Fibroblast of skin of right biceps (primary cell): ENCODE measurements at regions not wholly inside any gene's neighbourhood (a gene's known extent, or its start where the extent isn't known, plus 50 kb on each side); places are given as distances from the start of the nearest gene placed in this dataset.
"Not testable (repeated sequence)": the region's sequence is repeated elsewhere in the genome, so short reads cannot be mapped to it uniquely, and the experiment has no call there.

Experiments
- DNase-seq: peaks from one replicate; pipeline ENCODE4 v3.0.0-alpha.2; 2013

- DNase-seq = no peak
Observed at GRCh38 chr1:98184856-98185255, 264.0 kb upstream of the DPYD start.

DNA sequence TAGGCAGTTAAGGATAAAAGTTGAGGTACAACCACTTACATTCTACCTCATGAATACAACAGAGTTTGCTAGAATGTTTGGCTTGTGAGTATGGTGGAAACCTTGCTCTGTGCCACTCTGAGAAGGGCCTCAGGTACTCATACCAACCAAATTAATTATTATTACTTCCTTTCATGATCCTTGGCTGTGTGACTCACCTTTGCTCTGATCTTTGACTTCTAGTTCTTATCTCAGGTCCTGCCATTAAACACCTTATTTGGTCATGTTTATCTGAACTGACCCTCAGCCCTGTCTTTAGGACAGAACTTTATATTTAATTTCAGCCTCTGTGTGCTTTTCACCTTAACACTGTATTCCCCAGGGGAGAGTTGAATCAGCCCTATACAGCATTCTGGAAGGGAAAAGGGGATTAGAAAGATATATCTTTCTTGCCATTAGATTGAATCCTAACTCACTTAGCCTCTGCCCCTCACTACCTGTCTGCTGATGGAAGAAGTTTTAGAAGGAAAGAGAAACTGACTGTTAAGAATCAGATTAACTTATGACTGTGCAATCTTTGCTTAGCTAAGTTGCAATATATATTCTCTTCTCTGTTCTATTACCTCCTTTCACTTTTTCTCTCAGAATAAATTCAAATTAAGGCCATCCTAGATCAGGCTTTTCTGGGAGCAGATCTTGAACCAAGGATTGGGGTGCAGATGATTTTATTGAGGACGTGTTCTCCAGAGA is 260.4 kb upstream of the DPYD start:
- DNase-seq = no peak

GRCh38 chr1:98179151-98179773 is 258.4 kb upstream of the DPYD start:
- DNase-seq = no peak

GRCh38 chr1:98177751-98178150 is 256.9 kb upstream of the DPYD start:
- DNase-seq = peak; percentile 53

GRCh38 chr1:98176936-98177335 is 256.1 kb upstream of the DPYD start:
- DNase-seq = no peak

DNA sequence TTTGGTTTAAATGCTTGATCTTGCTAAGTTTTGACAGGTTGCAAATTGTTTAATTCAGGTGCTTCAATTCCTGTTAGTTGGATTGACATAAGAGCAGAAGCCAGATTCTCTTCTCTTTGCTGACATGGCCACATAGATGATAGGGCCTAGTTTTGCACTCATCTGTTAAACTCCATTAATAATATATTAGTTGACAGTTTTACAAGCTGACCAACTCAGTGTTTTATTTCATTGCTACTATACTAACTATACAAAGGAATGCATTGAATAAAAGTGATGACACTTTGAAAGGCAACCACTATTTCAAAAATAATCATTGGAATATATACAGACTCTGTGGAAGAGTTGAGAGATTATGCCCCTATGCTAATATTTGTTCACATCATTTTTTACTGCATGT is 255.6 kb upstream of the DPYD start:
- no peak for DNase-seq

DNA sequence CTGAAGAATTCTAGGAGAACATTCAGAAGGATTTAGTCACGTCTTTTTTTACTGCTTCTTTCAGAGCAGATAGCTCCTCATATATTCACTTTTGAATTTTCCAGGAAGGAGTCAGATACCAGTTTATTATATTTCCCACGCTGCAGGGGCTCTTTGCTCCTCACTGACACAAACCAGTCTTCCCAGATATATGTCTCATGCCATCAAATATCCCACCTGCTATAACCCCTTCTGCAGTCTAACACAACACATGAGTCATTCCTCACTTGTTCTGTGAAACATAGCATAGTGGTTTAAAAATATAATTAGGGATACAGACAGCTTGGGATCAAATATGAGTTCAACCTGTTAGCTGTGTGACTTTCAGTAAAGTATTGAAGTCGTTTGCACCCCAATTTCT is 251.7 kb upstream of the DPYD start:
- peak; percentile 12 for DNase-seq

DNA sequence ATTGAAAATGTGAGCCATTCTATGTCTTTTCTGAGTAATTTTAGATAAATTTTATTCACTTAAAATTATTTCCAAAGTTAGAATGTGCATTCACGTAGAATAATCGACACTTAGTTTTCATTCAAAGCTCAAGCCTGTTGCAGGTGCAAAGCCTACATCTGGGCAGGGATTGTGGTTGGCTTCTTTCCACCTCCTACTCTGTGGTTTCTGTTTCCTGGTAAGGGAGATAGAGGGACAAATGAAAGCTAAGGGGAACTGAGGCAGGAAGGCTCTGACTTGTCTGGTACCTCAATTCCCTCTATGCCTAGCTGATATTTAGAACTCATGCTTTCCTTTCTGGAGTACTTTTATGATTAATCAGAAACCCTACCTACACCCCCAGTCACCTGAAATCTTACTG is 251.2 kb upstream of the DPYD start:
- no peak for DNase-seq

DNA sequence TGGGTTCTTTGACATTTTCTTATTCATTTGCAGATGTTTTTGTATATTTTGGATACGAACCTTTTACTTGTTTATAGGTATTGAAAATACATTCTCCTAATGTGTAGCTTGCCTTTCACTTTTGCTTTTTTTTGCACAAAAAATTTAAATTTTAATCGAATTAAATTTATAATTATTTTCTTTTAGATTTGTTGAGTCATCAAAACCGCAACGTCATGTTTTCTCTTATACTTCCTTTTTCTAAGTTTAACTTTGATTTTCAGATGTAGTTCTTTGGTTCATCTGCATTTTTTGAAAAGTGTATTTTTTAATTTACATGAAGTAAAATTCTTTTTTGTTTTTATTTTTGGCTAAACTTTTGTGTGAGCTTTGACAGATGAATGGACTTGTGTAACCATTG is 243.7 kb upstream of the DPYD start:
- no peak for DNase-seq

DNA sequence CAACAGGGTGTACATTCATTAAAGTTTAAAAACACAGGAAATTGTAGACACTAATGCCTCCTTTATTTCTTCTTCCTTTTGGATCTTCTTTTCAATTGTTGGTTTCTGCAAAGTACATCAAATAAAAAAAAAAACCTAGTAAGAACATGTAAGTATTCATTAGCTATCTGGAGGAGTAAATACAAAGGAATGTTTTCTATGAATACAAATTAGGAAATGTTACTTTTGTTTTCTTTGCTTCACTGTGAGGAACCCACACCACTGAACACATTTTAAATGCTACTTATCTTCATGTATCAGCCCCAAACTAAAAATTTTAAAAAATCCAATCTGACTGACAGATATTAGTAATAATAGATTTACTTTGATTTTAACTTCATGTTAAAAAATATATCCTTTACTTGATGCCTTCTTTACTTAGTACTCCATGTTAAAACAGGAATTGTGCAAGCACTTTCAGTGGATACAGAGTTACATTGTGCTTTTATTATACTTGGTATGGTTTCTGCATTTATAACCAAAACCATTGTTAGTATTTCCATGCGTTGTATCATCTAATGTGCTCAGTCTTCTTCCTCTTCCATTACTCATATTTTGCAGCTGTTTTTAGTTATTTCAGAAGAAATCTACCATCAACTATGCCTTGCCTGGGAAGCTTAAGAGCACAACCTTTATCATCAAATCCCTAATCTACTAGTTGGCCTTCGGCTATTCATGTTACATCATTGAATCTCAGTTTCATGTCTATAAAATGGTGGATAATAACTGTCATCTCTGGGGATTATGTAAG is 236.9 kb upstream of the DPYD start:
- peak; percentile 76 for DNase-seq

DNA sequence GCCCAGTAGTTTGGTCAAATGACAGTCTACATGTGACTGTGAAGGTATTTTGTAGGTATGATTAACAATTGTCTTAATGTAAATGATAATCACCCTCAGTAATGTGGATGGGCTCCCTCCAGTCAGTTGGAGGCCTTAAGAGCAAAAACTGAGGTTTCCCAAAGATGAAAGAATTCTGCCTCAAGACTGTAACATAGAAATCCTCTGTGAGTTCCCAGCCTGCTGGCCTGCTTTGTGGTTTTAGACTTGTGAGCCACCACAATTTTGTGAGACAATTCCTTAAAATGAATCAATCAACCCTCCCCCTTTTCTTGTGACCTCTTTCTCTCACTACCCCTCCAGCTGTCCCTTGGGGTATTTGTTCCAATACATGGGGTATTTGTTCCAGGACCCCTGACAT is 226.4 kb upstream of the DPYD start:
- DNase-seq = peak; percentile 23

GRCh38 chr1:98145655-98146054 is 224.8 kb upstream of the DPYD start:
- no peak for DNase-seq

GRCh38 chr1:98143403-98143802 is 222.6 kb upstream of the DPYD start:
- no peak for DNase-seq

- DNase-seq = peak; percentile 8
Observed at GRCh38 chr1:98133131-98133530, 212.3 kb upstream of the DPYD start.

DNA sequence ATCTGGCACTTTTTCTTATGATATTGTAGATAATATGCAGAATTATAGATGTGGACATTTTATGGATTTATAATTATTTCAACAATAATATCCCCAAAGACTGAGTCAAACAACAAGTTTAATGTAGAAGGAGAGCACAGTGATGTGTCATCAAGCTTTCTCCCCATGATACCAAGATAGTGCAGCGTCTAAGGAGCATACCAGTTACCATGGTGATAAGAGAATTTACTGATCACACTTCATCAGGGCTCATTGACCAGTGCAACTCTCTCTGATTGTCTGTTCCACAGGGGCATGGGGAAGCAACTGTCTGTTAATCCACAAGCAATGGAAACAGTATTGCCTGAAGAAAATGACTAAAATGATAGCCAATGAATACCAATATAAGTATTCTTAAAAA is 209.6 kb upstream of the DPYD start:
- DNase-seq = peak; percentile 10

GRCh38 chr1:98129491-98129890 is 208.7 kb upstream of the DPYD start:
- no peak for DNase-seq

- DNase-seq = no peak
Observed at GRCh38 chr1:98126740-98127139, 205.9 kb upstream of the DPYD start.

DNA sequence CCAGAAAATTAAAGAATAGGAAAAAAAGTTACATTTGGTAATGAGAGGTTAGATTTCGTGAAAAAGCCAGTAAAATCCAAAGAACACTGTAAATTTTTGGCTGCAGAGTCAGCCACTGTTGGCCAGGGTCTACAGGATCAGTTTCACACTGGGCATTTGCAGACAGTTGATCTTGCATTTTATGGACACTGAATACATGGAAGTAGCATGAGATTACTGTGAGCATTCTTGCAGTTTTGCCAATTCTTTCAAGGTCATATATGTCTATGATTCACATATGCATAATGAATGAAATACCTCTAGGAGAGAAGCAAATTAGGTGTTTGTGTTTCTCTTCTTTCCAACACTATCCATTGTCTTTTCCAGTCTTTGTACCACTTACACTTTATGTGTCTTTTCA is 200.8 kb upstream of the DPYD start:
- peak; percentile 60 for DNase-seq

- peak; percentile 40 for DNase-seq
Observed at GRCh38 chr1:98119796-98120195, 199.0 kb upstream of the DPYD start.

GRCh38 chr1:98113811-98114210 is 193.0 kb upstream of the DPYD start:
- no peak for DNase-seq

GRCh38 chr1:98112626-98113025 is 191.8 kb upstream of the DPYD start:
- DNase-seq = peak; percentile 58

DNA sequence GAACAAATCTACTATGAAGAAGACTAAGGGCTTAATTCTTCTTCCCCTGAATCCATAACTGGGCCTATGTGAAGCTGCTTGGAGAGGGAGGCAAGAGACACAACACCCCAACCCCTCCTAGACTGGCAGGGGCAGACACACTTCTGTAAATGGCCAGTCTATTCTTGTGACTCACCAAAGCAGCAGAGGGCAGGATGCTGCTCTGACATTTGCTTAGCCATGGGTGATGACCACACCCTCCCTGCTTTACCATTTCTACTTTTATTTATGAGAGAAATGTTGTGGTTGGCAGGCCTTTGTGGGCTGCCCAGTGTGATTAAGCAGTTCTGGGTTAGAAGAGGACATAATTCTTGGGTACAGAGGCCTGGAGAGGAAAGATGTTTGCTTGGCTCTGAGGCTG is 189.8 kb upstream of the DPYD start:
- DNase-seq = no peak

GRCh38 chr1:98108378-98108777 is 187.5 kb upstream of the DPYD start:
- not testable (repeated sequence) for DNase-seq

DNA sequence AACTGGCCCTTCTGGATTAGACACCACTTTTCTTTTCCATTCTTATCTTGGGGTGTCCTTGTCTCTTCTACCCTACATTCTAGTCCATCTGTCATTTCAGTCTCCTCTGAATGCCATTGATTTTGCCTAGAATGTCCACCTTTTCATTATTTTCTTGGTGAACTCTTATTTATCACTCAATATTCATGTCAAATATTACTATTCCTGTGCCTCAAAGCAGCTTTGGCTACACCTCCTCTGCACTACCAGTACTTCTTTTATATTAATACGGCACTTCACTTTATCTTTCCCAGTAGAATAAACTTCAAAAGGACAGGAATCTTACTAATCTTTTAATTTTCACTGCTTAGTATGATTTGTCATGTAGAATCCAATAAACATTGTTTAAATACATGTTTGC is 186.4 kb upstream of the DPYD start:
- no peak for DNase-seq
